IMR-90 (cell line): ENCODE measurements at regions not wholly inside any gene's neighbourhood (a gene's known extent, or its start where the extent isn't known, plus 50 kb on each side); places are given as distances from the start of the nearest gene placed in this dataset.

Experiments used
- ATAC-seq: fragments of 200-7000 bp; cut with Tn5 transposase; 2 replicates; pipeline ENCODE4 v1.9.1; 2020; ENCODE audit warnings: low read depth, mild to moderate bottlenecking, moderate library complexity
- BruUV-seq: library from RNA; stranded (reverse); fragments of 400-500 nt; replicated peaks from 2 replicates; lab custom pipeline; 2021; lab: Mats Ljungman, UMichigan
- CTCF ChIA-PET: fragments of 300-600 bp; formaldehyde crosslinking; extraction: SDS; loops from one replicate; lab custom pipeline; 2021; ENCODE audit warnings: antibody characterized with exemption; lab: Yijun Ruan, JAX
- POLR2A ChIA-PET: fragments of 300-600 bp; sonication (Branson Sonifier 250); formaldehyde crosslinking; loops from one replicate; lab custom pipeline; 2022; ENCODE audit warnings: antibody characterized with exemption; ENCODE audit not compliant: unreplicated experiment; lab: Charles Lee
- DNase-seq: peaks from one replicate; pipeline ENCODE4 v3.0.0; 2013
- H2AFZ ChIP-seq: replicated peaks from 2 replicates; pipeline ENCODE3; 2013; ENCODE audit warnings: low read length, mild to moderate bottlenecking; ENCODE audit not compliant: poor library complexity
- H2AK5ac ChIP-seq: 2 replicates; pipeline ENCODE4 v1.6.1; 2013; ENCODE audit warnings: low read depth, low read length, inconsistent platforms
- H2AK9ac ChIP-seq: replicated peaks from 2 replicates; pipeline ENCODE3; 2013; ENCODE audit warnings: mild to moderate bottlenecking, low read depth, low read length, moderate library complexity; ENCODE audit not compliant: poor library complexity
- H2BK120ac ChIP-seq: 2 replicates; pipeline ENCODE4 v1.6.1; 2013; ENCODE audit warnings: low read depth, low read length, inconsistent platforms
- H2BK15ac ChIP-seq: 3 replicates; pipeline ENCODE4 v1.6.1; 2013; ENCODE audit warnings: low read depth, low read length, inconsistent platforms
- H2BK20ac ChIP-seq: 2 replicates; pipeline ENCODE4 v1.6.1; 2013; ENCODE audit warnings: low read depth, mild to moderate bottlenecking, inconsistent platforms, low read length, moderate library complexity
- H2BK5ac ChIP-seq: 2 replicates; pipeline ENCODE4 v1.6.1; 2013; ENCODE audit warnings: mild to moderate bottlenecking, low read depth, low read length, inconsistent platforms; ENCODE audit not compliant: poor library complexity, severe bottlenecking
- H3K14ac ChIP-seq: replicated peaks from 2 replicates; pipeline ENCODE4 v1.6.1; 2013; ENCODE audit warnings: low read depth, low read length, inconsistent platforms
- H3K18ac ChIP-seq: 2 replicates; pipeline ENCODE4 v1.6.1; 2013; ENCODE audit warnings: low read depth, low read length, control low read depth
- H3K23ac ChIP-seq: 2 replicates; pipeline ENCODE4 v1.6.1; 2013; ENCODE audit warnings: low read depth, low read length, inconsistent platforms
- H3K27ac ChIP-seq: 2 replicates; pipeline ENCODE4 v1.5.1; 2013; ENCODE audit warnings: mild to moderate bottlenecking, control low read depth, low read length; ENCODE audit not compliant: insufficient read depth
- H3K27me3 ChIP-seq: 2 replicates; pipeline ENCODE4 v1.6.1; 2013; ENCODE audit warnings: low read length; ENCODE audit not compliant: control insufficient read depth, insufficient read depth
- H3K36me3 ChIP-seq: 2 replicates; pipeline ENCODE4 v1.6.1; 2013; ENCODE audit warnings: low read length, mixed read lengths; ENCODE audit not compliant: control insufficient read depth, insufficient read depth
- H3K4ac ChIP-seq: 2 replicates; pipeline ENCODE4 v1.6.1; 2013; ENCODE audit warnings: low read depth, low read length, inconsistent platforms
- H3K4me1 ChIP-seq: 2 replicates; pipeline ENCODE4 v1.6.1; 2013; ENCODE audit warnings: low read length, mixed read lengths; ENCODE audit not compliant: control insufficient read depth, insufficient read depth
- H3K4me2 ChIP-seq: 2 replicates; pipeline ENCODE4 v1.6.1; 2013; ENCODE audit warnings: low read depth, mild to moderate bottlenecking, control low read depth, low read length, moderate library complexity
- H3K4me3 ChIP-seq: 2 replicates; pipeline ENCODE4 v1.5.1; 2013; ENCODE audit warnings: low read depth, mild to moderate bottlenecking, control low read depth, low read length, moderate library complexity; ENCODE audit not compliant: insufficient read depth
- H3K56ac ChIP-seq: 2 replicates; pipeline ENCODE4 v1.6.1; 2013; ENCODE audit warnings: low read length, inconsistent platforms; ENCODE audit not compliant: insufficient read depth; ENCODE audit errors: extremely low read depth
- H3K79me1 ChIP-seq, 2 experiments: 2 replicates each; pipeline ENCODE4 v1.6.1; 2013; ENCODE audit warnings: low read length in 2 of 2, inconsistent platforms in 1 of 2, low read depth in 1 of 2
- H3K9ac ChIP-seq: 2 replicates; pipeline ENCODE4 v1.6.1; 2013; ENCODE audit warnings: low read depth, low read length, control low read depth
- H3K9me1 ChIP-seq: 2 replicates; pipeline ENCODE4 v1.6.1; 2013; ENCODE audit warnings: low read length, inconsistent platforms; ENCODE audit not compliant: insufficient read depth
- H3K9me3 ChIP-seq: 2 replicates; pipeline ENCODE4 v1.6.1; 2013; ENCODE audit warnings: low read length; ENCODE audit not compliant: control insufficient read depth, insufficient read depth
- H4K20me1 ChIP-seq: 2 replicates; pipeline ENCODE4 v1.6.1; 2013; ENCODE audit warnings: low read length, inconsistent platforms; ENCODE audit not compliant: insufficient read depth
- H4K5ac ChIP-seq: 2 replicates; pipeline ENCODE4 v1.6.1; 2013; ENCODE audit warnings: mild to moderate bottlenecking, low read depth, low read length, control low read depth
- H4K8ac ChIP-seq, 2 experiments: 2 replicates each; pipeline ENCODE4 v1.6.1; 2013; ENCODE audit warnings: low read depth in 2 of 2, low read length in 2 of 2, control low read depth in 1 of 2, inconsistent platforms in 1 of 2
- H4K91ac ChIP-seq: 2 replicates; pipeline ENCODE4 v1.6.1; 2013; ENCODE audit warnings: low read depth, low read length, inconsistent platforms; ENCODE audit not compliant: insufficient read depth
- CEBPB ChIP-seq: IDR thresholded peaks from 2 replicates; pipeline ENCODE4 v1.6.1; 2012; ENCODE audit warnings: low read depth, low read length, improper control_type of control experiment
- CHD1 ChIP-seq: IDR thresholded peaks from 2 replicates; pipeline ENCODE4 v1.6.1; 2012; ENCODE audit warnings: low read depth, low read length, improper control_type of control experiment
- CTCF ChIP-seq: conservative IDR thresholded peaks from 2 replicates; pipeline ENCODE4 v1.5.1; 2012; ENCODE audit warnings: mild to moderate bottlenecking, low read depth, low read length, improper control_type of control experiment
- ELK1 ChIP-seq: fragments of 150-350 bp; IDR thresholded peaks from 2 replicates; pipeline ENCODE4 v1.6.1; 2016; ENCODE audit warnings: low read depth, mild to moderate bottlenecking, low read length, moderate library complexity, borderline replicate concordance
- FOS ChIP-seq: fragments of 150-350 bp; IDR thresholded peaks from 2 replicates; pipeline ENCODE4 v1.6.1; 2016; ENCODE audit warnings: low read depth, low read length
- MAFK ChIP-seq: IDR thresholded peaks from 2 replicates; pipeline ENCODE4 v1.6.1; 2012; ENCODE audit warnings: low read depth, low read length, improper control_type of control experiment
- MAZ ChIP-seq: IDR thresholded peaks from 2 replicates; pipeline ENCODE4 v1.6.1; 2012; ENCODE audit warnings: low read depth, mild to moderate bottlenecking, low read length, improper control_type of control experiment, moderate library complexity, borderline replicate concordance
- POLR2A ChIP-seq: IDR thresholded peaks from 2 replicates; pipeline ENCODE4 v1.6.1; 2012; ENCODE audit warnings: mild to moderate bottlenecking, low read depth, low read length
- RAD21 ChIP-seq: IDR thresholded peaks from 2 replicates; pipeline ENCODE4 v1.6.1; 2012; ENCODE audit warnings: low read length, improper control_type of control experiment
- SMC3 ChIP-seq: fragments of 150-350 bp; IDR thresholded peaks from 2 replicates; pipeline ENCODE4 v1.6.1; 2016; ENCODE audit warnings: low read depth, mild to moderate bottlenecking, antibody characterized with exemption, low read length, moderate library complexity
- USF2 ChIP-seq: fragments of 150-350 bp; IDR thresholded peaks from 2 replicates; pipeline ENCODE4 v1.6.1; 2017; ENCODE audit warnings: mild to moderate bottlenecking, antibody characterized with exemption, low read length, low read depth
- WGBS, 2 experiments: methylation state at CpG; one replicate each; pipeline versions ENCODE4 v1.1.5 to v1.1.7; 2013; ENCODE audit warnings: missing lambda C conversion rate in 2 of 2; ENCODE audit not compliant: insufficient read length in 1 of 2; ENCODE audit errors: extremely low coverage in 2 of 2; 5-methylcytosine and 5-hydroxymethylcytosine counted together
- dilution Hi-C: fragments of 300-500 bp; cut with HindIII; formaldehyde crosslinking; loops from one replicate; pipeline ENCODE4 v1.14.3; 2018; ENCODE audit warnings: low sequenced_read_pairs; ENCODE audit not compliant: unreplicated experiment
- in situ Hi-C: fragments of 300-500 bp; cut with MboI; formaldehyde crosslinking; loops from 3 replicates; pipeline ENCODE4 v1.14.3; 2019; ENCODE audit warnings: low sequenced_read_pairs, inconsistent platforms, mixed read lengths
- intact Hi-C: fragments of 100-400 bp; cut with micrococcal nuclease; formaldehyde crosslinking; loops from 2 replicates; pipeline ENCODE4 v1.10.0; 2022

GRCh38 chr5:2876183-2876582 is 124.7 kb upstream of the IRX2 start:
- no peak overlapping the region for H2BK15ac ChIP-seq
- no TSS peak for BruUV-seq
- no peaks in the 10 kb centered on the region for H3K36me3 ChIP-seq
- H4K5ac ChIP-seq, result no peak overlapping the region
- no peak overlapping the region for H3K4me2 ChIP-seq
- H3K4me3 ChIP-seq, result no peak overlapping the region
- TF ChIP-seq POLR2A, result no peak
- no peak for TF ChIP-seq MAZ
- TF ChIP-seq SMC3, result no peak
- TF ChIP-seq CTCF, result no peak
- TF ChIP-seq FOS, result no peak
- no peak for TF ChIP-seq CHD1
- TF ChIP-seq MAFK, result no peak
- TF ChIP-seq USF2, result no peak
- TF ChIP-seq RAD21, result no peak
- no peak for TF ChIP-seq CEBPB
- TF ChIP-seq ELK1, result no peak
- peaks cover 18% of the 10 kb centered on the region for H3K9me3 ChIP-seq
- no peak overlapping the region for H2BK5ac ChIP-seq
- H4K91ac ChIP-seq, result no peak overlapping the region
- H3K56ac ChIP-seq, result no peak overlapping the region
- no peaks in the 10 kb centered on the region for H3K9me1 ChIP-seq
- in situ Hi-C loops, result no loop called here
- H3K4ac ChIP-seq, result no peak overlapping the region
- H3K27me3 ChIP-seq, result no peaks in the 10 kb centered on the region
- no peak overlapping the region for H3K27ac ChIP-seq
- 26% methylated on average over 3 of the region's 6 CpGs; no CpG with 5 or more reads in 1 of the 2 experiments for WGBS, 2 experiments
- no peak overlapping the region for H2AFZ ChIP-seq
- H4K8ac ChIP-seq, result no peak overlapping the region
- H3K23ac ChIP-seq, result no peak overlapping the region
- dilution Hi-C loops, result no loop called here
- no peaks in the 10 kb centered on the region for H3K79me1 ChIP-seq
- ChIA-PET CTCF (no interaction called here), POLR2A (no interaction called here)
- no peak overlapping the region for H2AK9ac ChIP-seq
- no peak overlapping the region for H2BK20ac ChIP-seq
- H2AK5ac ChIP-seq, result no peak overlapping the region
- no peak overlapping the region for H3K14ac ChIP-seq
- no peak overlapping the region for H3K18ac ChIP-seq
- H3K4me1 ChIP-seq, result no peaks in the 10 kb centered on the region
- no peak for ATAC-seq
- intact Hi-C loops, result no loop called here
- H4K20me1 ChIP-seq, result no peaks in the 10 kb centered on the region
- no peak overlapping the region for H3K9ac ChIP-seq
- no peak overlapping the region for H2BK120ac ChIP-seq
- no peak for DNase-seq
